GM12892 (cell line): ENCODE measurements at regions not wholly inside any gene's neighbourhood (a gene's known extent, or its start where the extent isn't known, plus 50 kb on each side); places are given as distances from the start of the nearest gene placed in this dataset.

Experiments used
- POLR2A ChIP-seq: IDR thresholded peaks from 2 replicates; pipeline ENCODE4 v1.6.1; 2011; ENCODE audit warnings: low read depth, low read length, control low read depth
- POLR2AphosphoS5 ChIP-seq: IDR thresholded peaks from 2 replicates; pipeline ENCODE4 v1.6.1; 2011; ENCODE audit warnings: low read depth, low read length, control low read depth
- TAF1 ChIP-seq: IDR thresholded peaks from 2 replicates; pipeline ENCODE4 v1.6.1; 2011; ENCODE audit warnings: low read depth, mild to moderate bottlenecking, control low read depth, low read length, borderline replicate concordance

DNA sequence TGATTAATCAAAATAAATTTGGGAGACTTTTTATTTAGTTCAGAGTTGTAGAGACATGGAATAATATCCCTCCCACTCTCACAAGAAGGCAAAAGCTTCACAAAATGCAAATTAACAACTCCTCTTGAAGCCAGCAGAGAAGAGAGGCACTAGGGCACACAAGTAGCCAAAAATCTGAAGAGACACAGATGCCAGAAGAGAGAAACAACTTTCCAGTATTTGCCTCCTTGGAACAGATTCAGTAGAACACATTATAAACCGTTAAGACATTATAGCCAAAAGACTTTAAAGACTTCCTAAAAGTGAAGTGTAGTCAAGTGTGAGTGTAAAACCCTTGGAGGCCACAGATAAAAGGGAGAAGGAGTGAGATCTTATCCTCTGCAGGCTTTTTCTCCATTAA is 1024.9 kb upstream of the ADGRL3 start:
- no peak for TF ChIP-seq POLR2AphosphoS5
- TF ChIP-seq POLR2A, result no peak
- TF ChIP-seq TAF1, result no peak
